ENCODE measurements at regions not wholly inside any gene's neighbourhood (a gene's known extent, or its start where the extent isn't known, plus 50 kb on each side); places are given as distances from the start of the nearest gene placed in this dataset.

DNA sequence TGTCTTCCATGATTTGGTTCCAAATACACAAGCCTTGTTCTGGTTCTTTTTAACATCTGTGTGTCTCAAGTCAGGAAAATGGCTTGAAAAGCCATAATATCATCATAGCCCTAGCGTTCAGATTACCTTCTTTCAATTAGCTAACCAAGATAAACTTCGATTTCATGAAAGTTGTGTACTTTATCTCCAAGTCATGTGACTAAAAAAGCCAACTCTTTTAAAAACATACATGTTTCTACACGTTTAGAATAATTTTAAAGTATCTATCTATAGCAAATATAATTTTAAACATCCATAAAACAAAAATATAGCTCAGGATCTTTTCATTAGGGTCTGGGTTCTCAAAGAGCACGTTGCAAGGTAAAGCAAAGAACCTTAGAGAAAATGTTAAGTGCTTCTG is 261.1 kb downstream of the PRL start:
- no peaks in the 10 kb centered on the region for H3K9me2 ChIP-seq (replicated peaks; ENCODE audit: low read depth, low read length)
- H3K9me3 ChIP-seq (ENCODE audit: insufficient read depth, low read depth, low read length): peaks cover 15% of the 10 kb centered on the region
- no peak overlapping the region for H3K9ac ChIP-seq (ENCODE audit: low read depth, low read length, poor library complexity, severe bottlenecking)
- no peak overlapping the region for H3K4me2 ChIP-seq (ENCODE audit: low read depth, low read length, poor library complexity, severe bottlenecking)
- no peak overlapping the region for H3K4me3 ChIP-seq (ENCODE audit: low read length, poor library complexity, severe bottlenecking)
- peaks cover 6% of the 10 kb centered on the region for H4K20me1 ChIP-seq (ENCODE audit: insufficient read depth, low read length, poor library complexity, severe bottlenecking)
- no peak for TF ChIP-seq EZH2phosphoT487 (IDR thresholded peaks at IDR 0.05; ENCODE audit: borderline replicate concordance)
- TF ChIP-seq, protein P1, sequence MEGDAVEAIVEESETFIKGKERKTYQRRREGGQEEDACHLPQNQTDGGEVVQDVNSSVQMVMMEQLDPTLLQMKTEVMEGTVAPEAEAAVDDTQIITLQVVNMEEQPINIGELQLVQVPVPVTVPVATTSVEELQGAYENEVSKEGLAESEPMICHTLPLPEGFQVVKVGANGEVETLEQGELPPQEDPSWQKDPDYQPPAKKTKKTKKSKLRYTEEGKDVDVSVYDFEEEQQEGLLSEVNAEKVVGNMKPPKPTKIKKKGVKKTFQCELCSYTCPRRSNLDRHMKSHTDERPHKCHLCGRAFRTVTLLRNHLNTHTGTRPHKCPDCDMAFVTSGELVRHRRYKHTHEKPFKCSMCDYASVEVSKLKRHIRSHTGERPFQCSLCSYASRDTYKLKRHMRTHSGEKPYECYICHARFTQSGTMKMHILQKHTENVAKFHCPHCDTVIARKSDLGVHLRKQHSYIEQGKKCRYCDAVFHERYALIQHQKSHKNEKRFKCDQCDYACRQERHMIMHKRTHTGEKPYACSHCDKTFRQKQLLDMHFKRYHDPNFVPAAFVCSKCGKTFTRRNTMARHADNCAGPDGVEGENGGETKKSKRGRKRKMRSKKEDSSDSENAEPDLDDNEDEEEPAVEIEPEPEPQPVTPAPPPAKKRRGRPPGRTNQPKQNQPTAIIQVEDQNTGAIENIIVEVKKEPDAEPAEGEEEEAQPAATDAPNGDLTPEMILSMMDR (conservative IDR thresholded peaks at IDR 0.05; ENCODE audit: low read length): no peak
- no peak overlapping the region for H2AFZ ChIP-seq (ENCODE audit: low read length)
- H3F3A ChIP-seq (ENCODE audit: low read depth): no peaks in the 10 kb centered on the region
- H3K4me1 ChIP-seq (ENCODE audit: insufficient read depth, low read length, poor library complexity, severe bottlenecking): peaks cover 19% of the 10 kb centered on the region
- H3K27me3 ChIP-seq (ENCODE audit: insufficient read depth, low read length, poor library complexity, severe bottlenecking): no peaks in the 10 kb centered on the region
- H3K36me3 ChIP-seq (ENCODE audit: insufficient read depth, low read length): peaks cover 88% of the 10 kb centered on the region
- H3K79me2 ChIP-seq (ENCODE audit: insufficient read depth, low read length): peaks cover 89% of the 10 kb centered on the region; the same call in 1 of the 2 replicates

- H3K4me2 ChIP-seq (ENCODE audit: low read depth, low read length, poor library complexity, severe bottlenecking): no peak overlapping the region
- no peaks in the 10 kb centered on the region for H3K9me2 ChIP-seq (replicated peaks; ENCODE audit: low read depth, low read length)
Measured at GRCh38 chr6:22036275-22036674, 260.6 kb downstream of the PRL start.

GRCh38 chr6:22036699-22037098 is 260.1 kb downstream of the PRL start:
- Histone ChIP-seq H3K36me3 (ENCODE audit: insufficient read depth, low read length) (peaks cover 82% of the 10 kb centered on the region), H4K20me1 (ENCODE audit: insufficient read depth, low read length, poor library complexity, severe bottlenecking) (peaks cover 6% of the 10 kb centered on the region), H3K27me3 (ENCODE audit: insufficient read depth, low read length, poor library complexity, severe bottlenecking) (no peaks in the 10 kb centered on the region), H3K9me2 (replicated peaks; ENCODE audit: low read depth, low read length) (no peaks in the 10 kb centered on the region), H3K4me3 (ENCODE audit: low read length, poor library complexity, severe bottlenecking) (no peak overlapping the region), H2AFZ (ENCODE audit: low read length) (no peak overlapping the region), H3F3A (ENCODE audit: low read depth) (no peaks in the 10 kb centered on the region), H3K79me2 (ENCODE audit: insufficient read depth, low read length) (peaks cover 82% of the 10 kb centered on the region; the same call in 1 of the 2 replicates), H3K9me3 (ENCODE audit: insufficient read depth, low read depth, low read length) (peaks cover 16% of the 10 kb centered on the region), H3K4me2 (ENCODE audit: low read depth, low read length, poor library complexity, severe bottlenecking) (no peak overlapping the region), H3K9ac (ENCODE audit: low read depth, low read length, poor library complexity, severe bottlenecking) (no peak overlapping the region), H3K4me1 (ENCODE audit: insufficient read depth, low read length, poor library complexity, severe bottlenecking) (peaks cover 19% of the 10 kb centered on the region)
- TF ChIP-seq, protein P1 (conservative IDR thresholded peaks at IDR 0.05; ENCODE audit: low read length): no peak
- no peak for TF ChIP-seq EZH2phosphoT487 (IDR thresholded peaks at IDR 0.05; ENCODE audit: borderline replicate concordance)

More at GRCh38 chr6:22036275-22036674, 260.6 kb downstream of the PRL start:
- H4K20me1 ChIP-seq (ENCODE audit: insufficient read depth, low read length, poor library complexity, severe bottlenecking): peaks cover 6% of the 10 kb centered on the region
- H3K4me1 ChIP-seq (ENCODE audit: insufficient read depth, low read length, poor library complexity, severe bottlenecking): peaks cover 19% of the 10 kb centered on the region
- H3F3A ChIP-seq (ENCODE audit: low read depth): no peaks in the 10 kb centered on the region
- no peak for TF ChIP-seq EZH2phosphoT487 (IDR thresholded peaks at IDR 0.05; ENCODE audit: borderline replicate concordance)
- TF ChIP-seq, protein P1 (conservative IDR thresholded peaks at IDR 0.05; ENCODE audit: low read length): no peak
- H3K36me3 ChIP-seq (ENCODE audit: insufficient read depth, low read length): peaks cover 86% of the 10 kb centered on the region
- no peaks in the 10 kb centered on the region for H3K27me3 ChIP-seq (ENCODE audit: insufficient read depth, low read length, poor library complexity, severe bottlenecking)
- H3K79me2 ChIP-seq (ENCODE audit: insufficient read depth, low read length): peaks cover 83% of the 10 kb centered on the region; the same call in 1 of the 2 replicates
- H3K4me3 ChIP-seq (ENCODE audit: low read length, poor library complexity, severe bottlenecking): no peak overlapping the region
- peaks cover 16% of the 10 kb centered on the region for H3K9me3 ChIP-seq (ENCODE audit: insufficient read depth, low read depth, low read length)
- no peak overlapping the region for H3K9ac ChIP-seq (ENCODE audit: low read depth, low read length, poor library complexity, severe bottlenecking)
- no peak overlapping the region for H2AFZ ChIP-seq (ENCODE audit: low read length)

Measured in Loucy (cell line).